ENCODE measurements at regions not wholly inside any gene's neighbourhood (a gene's known extent, or its start where the extent isn't known, plus 50 kb on each side); places are given as distances from the start of the nearest gene placed in this dataset.

DNA sequence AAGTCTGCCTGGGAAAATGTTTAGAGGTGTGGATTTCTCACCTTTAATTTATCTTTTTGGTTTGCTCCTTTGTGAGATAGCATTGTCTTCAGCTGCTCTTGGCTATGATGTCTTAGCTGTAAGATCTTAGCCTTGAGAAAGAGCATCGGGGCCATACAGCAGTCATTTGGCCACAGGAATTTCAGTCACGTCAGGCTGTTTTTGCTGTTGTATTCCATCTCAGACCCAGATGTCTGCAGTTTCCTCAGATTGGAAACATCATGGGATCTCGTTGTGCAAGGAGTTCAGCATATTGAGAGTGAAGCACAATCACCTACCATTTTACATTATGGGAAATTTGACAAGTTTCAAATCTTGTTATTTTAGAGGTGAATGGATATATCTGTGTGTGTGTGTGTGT lies 89.3 kb upstream of the C1QTNF9B start:
- ATAC-seq (ENCODE audit: poor library complexity) (no peak), DNase-seq (no peak)
- intact Hi-C loops (cut with DNase I, micrococcal nuclease): no loop called here
- Mint-ChIP-seq H3K4me3 (no peak overlapping the region), H3K27ac (no peak overlapping the region), H3K36me3 (ENCODE audit: low read depth) (no peaks in the 10 kb centered on the region), H3K4me1 (ENCODE audit: low read depth) (no peaks in the 10 kb centered on the region), H3K9me3 (no peaks in the 10 kb centered on the region), H3K27me3 (peaks cover 45% of the 10 kb centered on the region)
- Histone ChIP-seq H3K36me3 (ENCODE audit: insufficient read depth, low read length) (no peaks in the 10 kb centered on the region), H3K27me3 (ENCODE audit: control insufficient read depth in 1 of 2, insufficient read depth in 2 of 2, low read length in 2 of 2) (peaks cover 0 to 4% of the 10 kb centered on the region in 2 experiments), H3K4me3 (ENCODE audit: low read length) (no peak overlapping the region), H3K4me1 (ENCODE audit: insufficient read depth, low read length) (no peaks in the 10 kb centered on the region), H3K9me3 (ENCODE audit: control insufficient read depth in 1 of 2, insufficient read depth in 1 of 2, low read length in 2 of 2) (no peaks in the 10 kb centered on the region), H3K27ac (ENCODE audit: low read depth in 1 of 2, low read length in 2 of 2) (no peak overlapping the region)
- CTCF ChIA-PET: no interaction called here
- TF ChIP-seq, protein P1, sequence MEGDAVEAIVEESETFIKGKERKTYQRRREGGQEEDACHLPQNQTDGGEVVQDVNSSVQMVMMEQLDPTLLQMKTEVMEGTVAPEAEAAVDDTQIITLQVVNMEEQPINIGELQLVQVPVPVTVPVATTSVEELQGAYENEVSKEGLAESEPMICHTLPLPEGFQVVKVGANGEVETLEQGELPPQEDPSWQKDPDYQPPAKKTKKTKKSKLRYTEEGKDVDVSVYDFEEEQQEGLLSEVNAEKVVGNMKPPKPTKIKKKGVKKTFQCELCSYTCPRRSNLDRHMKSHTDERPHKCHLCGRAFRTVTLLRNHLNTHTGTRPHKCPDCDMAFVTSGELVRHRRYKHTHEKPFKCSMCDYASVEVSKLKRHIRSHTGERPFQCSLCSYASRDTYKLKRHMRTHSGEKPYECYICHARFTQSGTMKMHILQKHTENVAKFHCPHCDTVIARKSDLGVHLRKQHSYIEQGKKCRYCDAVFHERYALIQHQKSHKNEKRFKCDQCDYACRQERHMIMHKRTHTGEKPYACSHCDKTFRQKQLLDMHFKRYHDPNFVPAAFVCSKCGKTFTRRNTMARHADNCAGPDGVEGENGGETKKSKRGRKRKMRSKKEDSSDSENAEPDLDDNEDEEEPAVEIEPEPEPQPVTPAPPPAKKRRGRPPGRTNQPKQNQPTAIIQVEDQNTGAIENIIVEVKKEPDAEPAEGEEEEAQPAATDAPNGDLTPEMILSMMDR (IDR thresholded peaks at IDR 0.05): no peak
- POLR2A ChIA-PET: no interaction called here

DNA sequence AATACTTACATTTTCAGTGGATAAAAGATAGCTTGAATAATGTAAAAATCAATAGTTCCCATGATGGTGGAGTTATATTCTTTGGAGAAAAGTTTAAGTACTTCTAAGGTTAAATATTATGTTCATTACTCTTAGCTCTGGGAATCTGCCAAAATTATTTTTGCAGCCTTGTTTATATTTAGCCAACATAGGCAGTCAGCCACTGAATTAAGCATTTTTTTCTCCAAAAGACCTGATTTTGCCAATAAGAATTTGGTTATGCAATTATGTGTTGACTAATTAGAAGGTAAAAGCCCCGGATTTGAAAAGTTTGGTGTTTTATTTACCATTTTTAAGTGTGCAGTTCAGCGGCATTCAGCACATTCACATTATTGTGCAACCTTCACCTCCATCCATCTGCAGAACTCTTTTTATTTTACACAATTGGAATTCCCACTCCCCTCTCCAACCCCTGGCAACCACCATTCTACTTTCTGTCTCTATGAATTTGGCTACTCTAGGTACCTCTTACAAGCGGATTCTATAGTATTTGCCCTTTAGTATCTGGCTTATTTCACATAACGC lies 90.1 kb upstream of the C1QTNF9B start:
- no peak for DNase-seq
- Histone ChIP-seq H3K9me3 (ENCODE audit: control insufficient read depth in 1 of 2, insufficient read depth in 1 of 2, low read length in 2 of 2) (no peaks in the 10 kb centered on the region), H3K27ac (ENCODE audit: low read depth in 1 of 2, low read length in 2 of 2) (no peak overlapping the region), H3K4me1 (ENCODE audit: insufficient read depth, low read length) (no peaks in the 10 kb centered on the region), H3K36me3 (ENCODE audit: insufficient read depth, low read length) (no peaks in the 10 kb centered on the region), H3K4me3 (ENCODE audit: low read length) (no peak overlapping the region), H3K27me3 (ENCODE audit: control insufficient read depth in 1 of 2, insufficient read depth in 2 of 2, low read length in 2 of 2) (peaks cover 0 to 4% of the 10 kb centered on the region in 2 experiments)
- Mint-ChIP-seq H3K9me3 (no peaks in the 10 kb centered on the region), H3K27me3 (peaks cover 42% of the 10 kb centered on the region), H3K4me3 (no peak overlapping the region), H3K27ac (no peak overlapping the region), H3K4me1 (ENCODE audit: low read depth) (no peaks in the 10 kb centered on the region), H3K36me3 (ENCODE audit: low read depth) (no peaks in the 10 kb centered on the region)
- intact Hi-C loops (cut with DNase I, micrococcal nuclease): no loop called here
- TF ChIP-seq, protein P1 (IDR thresholded peaks at IDR 0.05): no peak
- ChIA-PET POLR2A (no interaction called here), CTCF (no interaction called here)
- no peak for ATAC-seq (ENCODE audit: poor library complexity)

DNA sequence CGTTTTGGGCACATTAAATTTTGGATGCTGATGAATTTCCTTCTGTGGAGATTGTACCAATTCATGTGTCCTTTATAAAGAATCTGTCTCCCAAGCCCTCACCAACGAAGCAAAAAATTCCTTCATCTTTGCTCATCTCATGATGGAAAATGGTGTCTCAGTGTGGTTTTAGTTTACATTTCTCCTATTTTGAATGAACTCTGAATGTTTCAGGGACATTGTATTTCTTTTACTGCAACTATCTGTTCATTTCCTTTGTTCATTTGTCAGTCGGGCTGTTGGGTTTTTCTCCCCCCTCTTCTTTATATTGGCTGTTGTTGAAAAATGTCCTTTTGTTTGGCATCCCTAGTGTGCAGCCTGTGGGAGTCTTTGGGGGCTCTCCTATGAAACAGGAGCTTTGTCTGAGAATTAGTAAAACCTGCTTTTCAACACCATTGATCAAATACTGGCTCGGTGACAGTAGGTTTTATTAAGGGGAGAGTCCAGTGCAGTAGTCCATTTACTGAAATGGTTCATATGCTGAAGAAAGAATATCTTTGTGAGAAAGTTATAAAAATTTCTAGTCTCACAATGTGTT lies 91.3 kb upstream of the C1QTNF9B start:
- CTCF ChIA-PET: no interaction called here
- TF ChIP-seq, protein P1 (IDR thresholded peaks at IDR 0.05): no peak
- intact Hi-C loops (cut with DNase I, micrococcal nuclease): no loop called here
- Mint-ChIP-seq H3K4me3 (no peak overlapping the region), H3K27ac (no peak overlapping the region), H3K4me1 (ENCODE audit: low read depth) (no peaks in the 10 kb centered on the region), H3K27me3 (peaks cover 37% of the 10 kb centered on the region), H3K9me3 (no peaks in the 10 kb centered on the region), H3K36me3 (ENCODE audit: low read depth) (no peaks in the 10 kb centered on the region)
- no peaks in the 10 kb centered on the region for H3K36me3 ChIP-seq (ENCODE audit: insufficient read depth, low read length)
- no peak overlapping the region for H3K27ac ChIP-seq (ENCODE audit: low read depth in 1 of 2, low read length in 2 of 2)
- H3K27me3 ChIP-seq (ENCODE audit: control insufficient read depth in 1 of 2, insufficient read depth in 2 of 2, low read length in 2 of 2): peaks cover 0 to 10% of the 10 kb centered on the region in 2 experiments
- H3K4me1 ChIP-seq (ENCODE audit: insufficient read depth, low read length): no peaks in the 10 kb centered on the region
- H3K4me3 ChIP-seq (ENCODE audit: low read length): no peak overlapping the region
- DNase-seq (no peak), ATAC-seq (ENCODE audit: poor library complexity) (no peak)
- no peaks in the 10 kb centered on the region for H3K9me3 ChIP-seq (ENCODE audit: control insufficient read depth in 1 of 2, insufficient read depth in 1 of 2, low read length in 2 of 2)
- POLR2A ChIA-PET: no interaction called here

Measured in CD4-positive, alpha-beta T cell (primary cell).